ENCODE measurements at regions not wholly inside any gene's neighbourhood (a gene's known extent, or its start where the extent isn't known, plus 50 kb on each side); places are given as distances from the start of the nearest gene placed in this dataset.

GRCh38 chr13:89748716-89749115 is 1598.8 kb upstream of the MIR17HG start:
- Histone ChIP-seq H3K27ac (no peak overlapping the region), H3K9me3 (no peaks in the 10 kb centered on the region), H3K4me1 (peaks cover 0 to 8% (median 0%) of the 10 kb centered on the region in 9 donors), H3K27me3 (no peaks in the 10 kb centered on the region), H3K36me3 (no peaks in the 10 kb centered on the region), H3K4me3 (no peak overlapping the region)
- no peak for ATAC-seq
- TF ChIP-seq, protein P1, sequence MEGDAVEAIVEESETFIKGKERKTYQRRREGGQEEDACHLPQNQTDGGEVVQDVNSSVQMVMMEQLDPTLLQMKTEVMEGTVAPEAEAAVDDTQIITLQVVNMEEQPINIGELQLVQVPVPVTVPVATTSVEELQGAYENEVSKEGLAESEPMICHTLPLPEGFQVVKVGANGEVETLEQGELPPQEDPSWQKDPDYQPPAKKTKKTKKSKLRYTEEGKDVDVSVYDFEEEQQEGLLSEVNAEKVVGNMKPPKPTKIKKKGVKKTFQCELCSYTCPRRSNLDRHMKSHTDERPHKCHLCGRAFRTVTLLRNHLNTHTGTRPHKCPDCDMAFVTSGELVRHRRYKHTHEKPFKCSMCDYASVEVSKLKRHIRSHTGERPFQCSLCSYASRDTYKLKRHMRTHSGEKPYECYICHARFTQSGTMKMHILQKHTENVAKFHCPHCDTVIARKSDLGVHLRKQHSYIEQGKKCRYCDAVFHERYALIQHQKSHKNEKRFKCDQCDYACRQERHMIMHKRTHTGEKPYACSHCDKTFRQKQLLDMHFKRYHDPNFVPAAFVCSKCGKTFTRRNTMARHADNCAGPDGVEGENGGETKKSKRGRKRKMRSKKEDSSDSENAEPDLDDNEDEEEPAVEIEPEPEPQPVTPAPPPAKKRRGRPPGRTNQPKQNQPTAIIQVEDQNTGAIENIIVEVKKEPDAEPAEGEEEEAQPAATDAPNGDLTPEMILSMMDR (IDR thresholded peaks at IDR 0.05): no peak
- DNase-seq: no peak
- intact Hi-C loops (cut with DNase I): no loop called here
- WGBS, 2 donors: 85 to 91% methylated on average over 2 of the region's 2 CpGs

DNA sequence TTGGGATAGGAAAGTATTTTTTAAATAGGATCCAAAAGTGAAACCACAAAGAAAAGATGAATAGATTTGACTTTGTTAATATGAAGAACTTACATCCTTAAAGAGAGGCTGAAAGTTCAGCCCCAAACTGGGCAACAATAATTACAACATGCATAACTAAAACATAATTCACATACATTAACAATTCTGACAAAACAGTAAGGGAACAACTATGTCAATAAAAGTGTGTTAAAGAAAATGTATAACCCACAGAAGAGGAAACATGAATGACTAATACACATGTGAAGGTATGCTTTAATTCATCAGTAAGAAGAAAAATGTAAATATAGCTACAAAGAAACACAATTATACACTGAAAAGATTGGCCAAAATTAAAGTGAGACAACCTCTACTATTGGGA is 1597.6 kb upstream of the MIR17HG start:
- ATAC-seq (no peak), DNase-seq (no peak)
- peaks cover 0 to 8% (median 0%) of the 10 kb centered on the region in 9 donors for H3K4me1 ChIP-seq
- no peak overlapping the region for H3K4me3 ChIP-seq
- no peak overlapping the region for H3K27ac ChIP-seq
- no peaks in the 10 kb centered on the region for H3K27me3 ChIP-seq
- TF ChIP-seq, protein P1 (IDR thresholded peaks at IDR 0.05): no peak
- peaks cover 0 to 1% (median 0%) of the 10 kb centered on the region in 11 donors for H3K9me3 ChIP-seq
- intact Hi-C loops (cut with DNase I): no loop called here
- no peaks in the 10 kb centered on the region for H3K36me3 ChIP-seq

GRCh38 chr13:89750371-89750770 is 1597.1 kb upstream of the MIR17HG start:
- ATAC-seq (no peak), DNase-seq (no peak)
- Histone ChIP-seq H3K27ac (no peak overlapping the region), H3K27me3 (no peaks in the 10 kb centered on the region), H3K4me3 (no peak overlapping the region), H3K36me3 (no peaks in the 10 kb centered on the region), H3K9me3 (peaks cover 0 to 4% (median 0%) of the 10 kb centered on the region in 11 donors), H3K4me1 (peaks cover 0 to 8% (median 0%) of the 10 kb centered on the region in 9 donors)
- TF ChIP-seq, protein P1 (IDR thresholded peaks at IDR 0.05): no peak
- WGBS, 2 donors: 80 to 92% methylated on average over 3 of the region's 3 CpGs
- intact Hi-C loops (cut with DNase I): no loop called here

GRCh38 chr13:89751432-89751930 is 1596.0 kb upstream of the MIR17HG start:
- no peak overlapping the region for H3K27ac ChIP-seq
- intact Hi-C loops (cut with DNase I): no loop called here
- no peak overlapping the region for H3K4me3 ChIP-seq
- no peaks in the 10 kb centered on the region for H3K27me3 ChIP-seq
- ATAC-seq (no peak), DNase-seq (no peak)
- peaks cover 0 to 3% (median 0%) of the 10 kb centered on the region in 9 donors for H3K4me1 ChIP-seq
- no peaks in the 10 kb centered on the region for H3K36me3 ChIP-seq
- TF ChIP-seq, protein P1 (IDR thresholded peaks at IDR 0.05): no peak
- 86 to 87% methylated on average over 4 of the region's 4 CpGs for WGBS, 2 donors
- H3K9me3 ChIP-seq: peaks cover 0 to 13% (median 3%) of the 10 kb centered on the region in 11 donors

Data from heart right ventricle (tissue), 16 donors.